CD4-positive, alpha-beta memory T cell (primary cell): ENCODE measurements at regions not wholly inside any gene's neighbourhood (a gene's known extent, or its start where the extent isn't known, plus 50 kb on each side); places are given as distances from the start of the nearest gene placed in this dataset. TPM values are rescaled to one million over a fixed set of nuclear protein-coding genes. Genes with fewer than 3 reads are reported as not detected.
"Not testable (repeated sequence)": the region's sequence is repeated elsewhere in the genome, so short reads cannot be mapped to it uniquely, and the experiment has no call there.

ENCODE experiments used
- CTCF ChIA-PET: fragments of 350-600 bp; sonication (Branson Sonifier 250); formaldehyde crosslinking; loops from one replicate; lab custom pipeline; 2021; ENCODE audit warnings: inconsistent platforms; ENCODE audit not compliant: partially characterized antibody; lab: Charles Lee
- POLR2A ChIA-PET: fragments of 350-600 bp; sonication (Branson Sonifier 250); formaldehyde crosslinking; loops from one replicate; lab custom pipeline; 2021; ENCODE audit not compliant: partially characterized antibody; lab: Charles Lee
- DNase-seq, 5 donors: peaks; one replicate each; pipeline versions ENCODE4 v3.0.0 to v3.0.0-alpha.2; 2020 to 2022; ENCODE audit warnings: mixed read lengths in 1 of 5
- H3K27ac ChIP-seq: one replicate; pipeline ENCODE4 v1.7.0; 2013; ENCODE audit warnings: low read depth, low read length
- H3K27me3 ChIP-seq: 2 replicates; pipeline ENCODE4 v1.7.0; 2013; ENCODE audit warnings: mild to moderate bottlenecking, low read length, moderate library complexity; ENCODE audit not compliant: insufficient read depth
- H3K36me3 ChIP-seq: 2 replicates; pipeline ENCODE4 v1.7.0; 2013; ENCODE audit warnings: mild to moderate bottlenecking, low read length, moderate library complexity; ENCODE audit not compliant: insufficient read depth
- H3K4me1 ChIP-seq: 2 replicates; pipeline ENCODE4 v1.7.0; 2013; ENCODE audit warnings: mild to moderate bottlenecking, low read length, moderate library complexity; ENCODE audit not compliant: insufficient read depth
- H3K4me3 ChIP-seq, 2 donors: one replicate each; pipeline ENCODE4 v1.7.0; 2013; ENCODE audit warnings: low read length in 2 of 2, mild to moderate bottlenecking in 1 of 2
- H3K9me3 ChIP-seq, 2 donors: one replicate each; pipeline ENCODE4 v1.7.0; 2013; ENCODE audit warnings: low read length in 2 of 2, control low read depth in 1 of 2; ENCODE audit not compliant: control insufficient read depth in 1 of 2
- H3K27ac Mint-ChIP-seq, 7 donors: one replicate each; pipeline ENCODE4 v1.8.0; 2020 to 2021; ENCODE audit warnings: mixed read lengths in 7 of 7, mild to moderate bottlenecking in 6 of 7, inconsistent platforms in 3 of 7, moderate library complexity in 3 of 7
- H3K27me3 Mint-ChIP-seq, 2 donors: one replicate each; pipeline ENCODE4 v1.8.0; 2020 to 2021; ENCODE audit warnings: mixed read lengths in 2 of 2
- H3K36me3 Mint-ChIP-seq, 2 donors: one replicate each; pipeline ENCODE4 v1.8.0; 2020 to 2021; ENCODE audit warnings: mixed read lengths in 2 of 2, inconsistent platforms in 1 of 2, mild to moderate bottlenecking in 1 of 2
- H3K4me1 Mint-ChIP-seq, 4 donors: one replicate each; pipeline ENCODE4 v1.8.0; 2020 to 2021; ENCODE audit warnings: mixed read lengths in 4 of 4, mild to moderate bottlenecking in 1 of 4
- H3K4me3 Mint-ChIP-seq, 8 donors: one replicate each; pipeline ENCODE4 v1.8.0; 2020 to 2021; ENCODE audit warnings: mixed read lengths in 8 of 8, mild to moderate bottlenecking in 7 of 8, moderate library complexity in 6 of 8, inconsistent platforms in 3 of 8
- H3K9me3 Mint-ChIP-seq, 8 donors: one replicate each; pipeline ENCODE4 v1.8.0; 2020 to 2021; ENCODE audit warnings: mixed read lengths in 8 of 8, mild to moderate bottlenecking in 5 of 8, inconsistent platforms in 3 of 8, moderate library complexity in 1 of 8
- intact Hi-C: fragments of 100-400 bp; cut with micrococcal nuclease; formaldehyde crosslinking; loops from one replicate; pipeline ENCODE4 v1.15.1; 2023
- microRNA-seq: library from miRNA; unstranded; fragments of <30 nt; microRNA quantifications from one replicate; pipeline ENCODE4 v1.2.0, GENCODE V29; 2021; ENCODE audit warnings: borderline replicate concordance, borderline number of aligned reads, borderline microRNAs expressed, mixed read lengths

GRCh38 chr16:21549396-21549795, 50.0 kb upstream of the METTL9 start:
- H3K36me3 ChIP-seq, H3K4me3 Mint-ChIP-seq, H3K9me3 ChIP-seq, H3K36me3 Mint-ChIP-seq, intact Hi-C loops, H3K27ac Mint-ChIP-seq, H3K27me3 ChIP-seq, H3K4me3 ChIP-seq, H3K4me1 ChIP-seq, CTCF ChIA-PET, POLR2A ChIA-PET, H3K27ac ChIP-seq, H3K27me3 Mint-ChIP-seq, H3K4me1 Mint-ChIP-seq, DNase-seq, H3K9me3 Mint-ChIP-seq: not testable (repeated sequence)

Small RNAs in the stretch of these regions (microRNA-seq; reads per million reads assigned to microRNA genes)
- not detected for gene MIR3680-1
